Muscle of back (tissue), 3 donors: ENCODE measurements at regions not wholly inside any gene's neighbourhood (a gene's known extent, or its start where the extent isn't known, plus 50 kb on each side); places are given as distances from the start of the nearest gene placed in this dataset.
"Not testable (repeated sequence)": the region's sequence is repeated elsewhere in the genome, so short reads cannot be mapped to it uniquely, and the experiment has no call there.

ENCODE experiments used
- DNase-seq, 3 donors: peaks; one replicate each; pipeline versions ENCODE4 v3.0.0 to v3.0.0-alpha.2; 2013

- peak; percentile 4 to 69 (median 5) for DNase-seq
Measured at GRCh38 chr14:83164016-83164415, 1630.4 kb upstream of the SEL1L start.

DNA sequence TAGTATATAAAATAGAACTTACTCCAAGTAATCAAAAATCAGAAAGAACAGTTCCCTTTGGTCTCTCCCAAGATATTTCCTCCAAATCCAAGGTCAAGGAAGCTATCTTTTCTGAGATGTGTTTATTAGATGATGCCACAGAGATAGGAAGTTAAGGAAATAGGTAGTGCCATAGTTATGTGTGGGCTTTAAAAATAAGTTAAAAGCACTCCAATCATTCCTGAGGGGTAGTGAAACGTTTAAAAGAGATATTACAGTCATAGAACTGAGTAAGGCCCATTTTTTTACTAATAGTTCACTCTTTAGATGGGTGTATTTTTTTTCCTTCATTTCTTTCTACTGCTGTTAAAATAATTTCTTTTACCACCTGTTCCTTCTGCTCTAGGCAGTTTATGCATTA lies 1630.9 kb upstream of the SEL1L start:
- DNase-seq: no peak

GRCh38 chr14:83170165-83170564 lies 1636.5 kb upstream of the SEL1L start:
- DNase-seq: no peak

DNA sequence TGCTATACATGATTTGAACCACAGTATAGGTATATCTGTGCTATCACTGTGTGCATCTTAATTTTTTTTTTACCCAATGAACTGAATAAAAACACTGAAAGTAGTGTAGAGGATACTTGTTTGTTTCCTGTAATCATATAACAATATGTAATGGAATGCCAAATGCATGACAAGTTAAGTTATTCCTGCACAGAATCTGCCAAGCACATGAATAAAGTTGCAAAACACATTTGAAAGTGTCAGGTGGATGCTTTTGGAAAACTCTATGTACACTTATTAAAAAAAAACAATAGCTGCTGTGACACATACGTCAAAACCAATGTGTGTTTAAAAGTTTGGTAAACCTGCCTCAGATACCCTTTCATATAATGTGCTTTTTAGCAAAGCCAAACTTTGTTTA lies 1638.1 kb upstream of the SEL1L start:
- no peak for DNase-seq

GRCh38 chr14:83172363-83172762 lies 1638.7 kb upstream of the SEL1L start:
- DNase-seq: no peak

DNA sequence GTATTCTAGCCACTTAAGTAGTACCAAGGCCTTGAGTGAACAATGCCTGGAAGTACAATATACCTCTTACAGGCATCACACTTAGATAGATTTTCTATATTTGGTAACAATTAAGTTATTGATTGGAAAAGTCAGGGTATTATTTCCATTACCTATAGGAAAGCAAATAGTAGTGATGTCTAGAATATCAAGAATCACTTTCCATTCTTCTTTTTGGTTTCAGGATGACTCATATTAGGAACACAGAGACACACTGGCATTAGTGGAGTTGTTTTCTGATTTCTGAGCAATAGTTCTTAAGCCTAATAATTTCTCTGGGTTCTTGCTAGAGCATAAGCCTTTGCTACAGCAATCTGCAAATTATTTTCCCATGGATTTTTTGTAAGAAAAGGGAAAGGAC lies 1640.0 kb upstream of the SEL1L start:
- no peak for DNase-seq

- no peak for DNase-seq
Measured at GRCh38 chr14:83184531-83184930, 1650.9 kb upstream of the SEL1L start.

GRCh38 chr14:83188311-83188710 lies 1654.7 kb upstream of the SEL1L start:
- not testable (repeated sequence) for DNase-seq

- DNase-seq: no peak
Measured at GRCh38 chr14:83196236-83196635, 1662.6 kb upstream of the SEL1L start.

- DNase-seq: no peak
Measured at GRCh38 chr14:83197271-83197670, 1663.6 kb upstream of the SEL1L start.

GRCh38 chr14:83207550-83207949 lies 1673.9 kb upstream of the SEL1L start:
- DNase-seq: no peak

DNA sequence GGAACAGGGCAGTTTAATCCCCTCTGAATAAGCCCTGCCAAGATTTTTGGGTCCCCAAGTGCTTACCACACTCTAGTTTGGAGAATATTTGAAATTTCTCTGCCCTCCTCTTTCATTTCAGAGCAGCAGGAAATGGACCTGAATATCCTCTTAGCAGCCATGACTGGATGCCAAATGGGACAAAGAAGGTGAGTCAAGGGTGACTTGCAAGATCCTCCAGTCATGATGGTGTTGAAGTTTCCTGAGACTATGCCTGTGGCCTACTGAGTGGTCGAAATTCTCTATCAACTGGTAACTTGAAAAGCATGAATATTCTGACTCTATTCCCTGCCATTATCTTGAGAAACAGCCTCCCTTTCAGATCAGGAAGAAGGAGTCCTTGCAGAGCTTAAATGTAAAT lies 1674.7 kb upstream of the SEL1L start:
- no peak for DNase-seq

- DNase-seq: peak in 2 of 3 donors; percentile 6 to 51
Measured at GRCh38 chr14:83217492-83217891, 1683.8 kb upstream of the SEL1L start.

DNA sequence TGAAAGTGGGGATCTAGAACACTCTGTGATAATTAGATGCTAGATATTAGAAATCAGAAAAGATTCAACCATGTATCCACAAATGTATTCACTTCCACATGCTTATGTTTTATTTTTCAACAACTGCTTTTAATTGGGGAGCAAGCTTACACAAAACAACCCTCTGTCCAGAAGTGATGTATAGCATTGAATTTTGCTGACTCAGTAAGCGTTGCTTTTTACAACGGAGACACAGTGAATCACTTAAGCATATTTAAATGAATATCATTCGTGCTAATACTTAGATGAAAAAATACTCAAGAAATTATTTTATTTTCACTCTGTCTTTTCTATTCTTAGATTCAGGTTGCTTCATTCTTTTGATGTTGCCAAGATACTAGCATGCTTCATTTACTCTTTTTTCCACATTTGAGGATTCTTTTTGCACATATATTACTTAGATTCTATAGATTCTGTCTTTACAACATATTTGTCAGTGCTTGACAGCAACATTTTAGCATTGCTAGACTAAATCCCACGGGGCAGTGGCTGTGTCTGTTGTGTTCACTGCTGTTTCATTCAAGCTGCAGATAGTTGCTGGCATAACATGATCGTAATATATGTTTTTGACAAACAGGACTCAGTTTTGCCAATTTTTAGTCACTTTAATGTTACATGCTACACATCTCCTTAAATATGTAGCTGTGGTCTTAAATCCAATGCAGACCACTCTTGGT lies 1714.4 kb upstream of the SEL1L start:
- no peak for DNase-seq

DNA sequence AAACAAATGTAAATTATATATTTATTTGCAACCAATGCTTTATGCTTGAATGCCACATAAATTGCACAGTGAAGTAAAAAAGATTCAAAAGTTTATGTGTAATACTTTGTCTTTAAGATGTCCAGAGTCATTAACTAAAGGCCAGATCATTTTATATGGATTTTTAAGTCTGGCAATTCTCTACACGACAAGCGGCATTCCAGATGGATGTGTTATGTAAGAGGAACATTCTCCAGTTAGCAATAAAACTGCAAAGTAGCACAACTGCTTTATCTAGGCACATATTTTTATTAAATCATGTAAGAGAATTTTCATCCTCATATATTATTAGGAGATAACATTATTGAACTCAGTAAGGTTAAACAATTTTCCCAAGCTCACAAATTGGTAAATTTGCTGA lies 1717.7 kb upstream of the SEL1L start:
- DNase-seq: peak in 2 of 3 donors; percentile 3 to 15

- DNase-seq: no peak
Measured at GRCh38 chr14:83253870-83254269, 1720.2 kb upstream of the SEL1L start.

GRCh38 chr14:83255015-83255726 lies 1721.5 kb upstream of the SEL1L start:
- DNase-seq: no peak

DNA sequence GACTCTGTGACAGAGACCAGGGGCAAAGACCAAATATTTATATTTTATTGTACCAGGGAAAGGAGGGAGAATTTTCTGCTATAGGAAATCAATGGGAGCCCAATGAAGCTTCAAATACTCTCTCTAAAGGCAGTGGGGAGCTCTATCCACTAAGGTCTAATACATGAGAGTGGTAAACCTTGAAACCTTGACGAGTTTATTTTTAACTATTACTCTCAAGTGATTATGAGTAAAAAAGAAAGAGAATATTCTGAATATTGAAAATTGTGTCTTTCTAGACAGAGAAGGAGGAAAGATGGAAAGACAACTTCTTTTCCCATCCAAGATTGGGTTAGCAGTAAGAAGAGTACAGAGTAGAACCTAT lies 1722.1 kb upstream of the SEL1L start:
- no peak for DNase-seq

DNA sequence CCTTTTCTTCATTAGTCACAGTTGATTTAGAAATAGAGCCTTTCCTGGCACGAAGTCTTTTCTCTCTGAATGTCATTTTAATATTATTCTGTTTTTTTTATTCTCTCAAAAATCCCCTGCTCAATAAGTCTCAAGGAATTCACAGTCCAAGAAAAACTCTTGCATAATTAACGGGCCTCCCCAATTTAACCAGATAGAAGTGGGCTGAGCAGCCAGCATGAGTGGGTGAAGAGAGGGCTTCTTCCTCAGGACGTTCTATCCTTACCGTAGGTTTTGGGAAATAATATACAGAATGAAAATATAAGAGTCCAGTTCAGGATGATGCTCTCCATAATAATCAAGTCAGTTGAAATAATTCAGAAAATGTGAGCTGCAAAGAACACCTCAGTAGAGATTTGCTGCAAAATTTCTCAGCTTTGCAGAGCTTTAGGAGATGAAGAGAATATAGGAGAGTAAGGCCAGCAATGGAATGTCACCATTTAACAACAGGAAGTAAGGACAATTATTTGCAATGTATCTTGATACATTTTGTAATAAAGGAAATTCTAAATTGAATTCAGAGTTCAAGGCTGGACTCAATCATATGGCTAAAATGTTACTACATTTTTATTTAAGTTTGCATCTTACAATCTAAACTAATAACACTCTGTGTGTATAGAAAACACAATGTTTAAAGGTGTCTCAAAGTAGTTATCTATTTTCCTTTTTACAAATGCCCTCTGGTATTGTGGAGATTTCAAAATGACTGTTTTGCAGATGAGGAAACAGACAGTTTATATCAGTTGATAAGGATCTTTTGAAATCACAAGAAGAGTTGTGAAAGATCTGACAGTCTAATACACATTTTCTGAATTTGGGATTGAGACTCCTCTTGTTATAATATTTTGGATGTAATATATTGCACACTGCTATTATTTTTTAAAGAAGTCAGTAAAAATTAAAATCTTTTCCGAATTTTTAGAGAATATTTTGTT lies 1724.1 kb upstream of the SEL1L start:
- no peak for DNase-seq

GRCh38 chr14:83260751-83261150 lies 1727.1 kb upstream of the SEL1L start:
- no peak for DNase-seq

DNA sequence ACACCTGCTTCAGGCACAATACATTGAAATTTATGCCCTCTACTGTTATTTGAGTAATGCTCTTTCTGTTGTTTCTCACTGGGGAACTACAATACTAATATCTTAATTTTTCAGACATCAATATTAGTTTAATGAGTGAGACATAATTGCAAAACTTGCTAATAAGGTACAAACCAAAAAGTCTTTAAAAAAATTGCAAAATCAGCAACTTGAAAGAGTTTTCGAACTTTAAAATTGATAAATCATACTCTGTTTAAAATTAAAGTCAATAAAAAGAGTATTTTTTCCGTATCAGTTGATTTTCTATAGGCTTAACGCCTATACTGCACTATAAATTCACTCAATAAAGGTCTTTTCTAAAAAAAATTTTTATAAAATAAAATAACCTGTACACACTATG lies 1735.9 kb upstream of the SEL1L start:
- no peak for DNase-seq

DNA sequence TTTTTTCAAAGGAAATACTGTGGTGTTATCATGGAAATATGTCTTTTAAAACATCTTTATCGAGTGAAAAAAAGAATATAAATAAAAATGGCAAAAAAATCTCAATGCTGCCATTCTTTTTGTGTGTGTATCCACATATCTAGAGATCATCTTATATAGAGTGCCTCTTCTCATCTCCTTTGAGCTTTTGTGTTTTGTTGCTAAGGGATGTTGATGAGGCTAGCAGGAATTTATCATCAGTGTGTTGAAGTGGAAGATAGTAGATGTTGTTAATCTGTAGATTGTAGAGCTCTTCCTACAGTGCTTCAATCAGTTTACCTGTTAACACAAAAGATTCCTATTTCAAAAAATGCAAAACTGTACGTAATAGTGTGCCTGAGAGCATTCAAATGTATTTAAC lies 1738.0 kb upstream of the SEL1L start:
- DNase-seq: no peak

- DNase-seq: no peak
Measured at GRCh38 chr14:83280719-83281118, 1747.1 kb upstream of the SEL1L start.
